ENCODE measurements at regions not wholly inside any gene's neighbourhood (a gene's known extent, or its start where the extent isn't known, plus 50 kb on each side); places are given as distances from the start of the nearest gene placed in this dataset.

- Histone ChIP-seq H3K4me3 (ENCODE audit: low read length) (no peak overlapping the region), H3K4me1 (ENCODE audit: insufficient read depth, low read length) (peaks cover 8% of the 10 kb centered on the region), H3K27me3 (ENCODE audit: insufficient read depth, low read length) (no peaks in the 10 kb centered on the region), H3K9me3 (ENCODE audit: low read length) (no peaks in the 10 kb centered on the region), H2AFZ (ENCODE audit: low read depth, low read length) (no peak overlapping the region), H3K36me3 (ENCODE audit: insufficient read depth, low read length) (no peaks in the 10 kb centered on the region)
Measured at GRCh38 chr4:13833171-13833804, 205.8 kb upstream of the BOD1L1 start.

- H2AFZ ChIP-seq (ENCODE audit: low read depth, low read length) = no peak overlapping the region
- no peaks in the 10 kb centered on the region for H3K27me3 ChIP-seq (ENCODE audit: insufficient read depth, low read length)
- no peaks in the 10 kb centered on the region for H3K36me3 ChIP-seq (ENCODE audit: insufficient read depth, low read length)
- peaks cover 19% of the 10 kb centered on the region for H3K4me1 ChIP-seq (ENCODE audit: insufficient read depth, low read length)
- H3K9me3 ChIP-seq (ENCODE audit: low read length) = peaks cover 3% of the 10 kb centered on the region
- H3K4me3 ChIP-seq (ENCODE audit: low read length) = no peak overlapping the region
Measured at GRCh38 chr4:13836946-13837912, 209.7 kb upstream of the BOD1L1 start.

DNA sequence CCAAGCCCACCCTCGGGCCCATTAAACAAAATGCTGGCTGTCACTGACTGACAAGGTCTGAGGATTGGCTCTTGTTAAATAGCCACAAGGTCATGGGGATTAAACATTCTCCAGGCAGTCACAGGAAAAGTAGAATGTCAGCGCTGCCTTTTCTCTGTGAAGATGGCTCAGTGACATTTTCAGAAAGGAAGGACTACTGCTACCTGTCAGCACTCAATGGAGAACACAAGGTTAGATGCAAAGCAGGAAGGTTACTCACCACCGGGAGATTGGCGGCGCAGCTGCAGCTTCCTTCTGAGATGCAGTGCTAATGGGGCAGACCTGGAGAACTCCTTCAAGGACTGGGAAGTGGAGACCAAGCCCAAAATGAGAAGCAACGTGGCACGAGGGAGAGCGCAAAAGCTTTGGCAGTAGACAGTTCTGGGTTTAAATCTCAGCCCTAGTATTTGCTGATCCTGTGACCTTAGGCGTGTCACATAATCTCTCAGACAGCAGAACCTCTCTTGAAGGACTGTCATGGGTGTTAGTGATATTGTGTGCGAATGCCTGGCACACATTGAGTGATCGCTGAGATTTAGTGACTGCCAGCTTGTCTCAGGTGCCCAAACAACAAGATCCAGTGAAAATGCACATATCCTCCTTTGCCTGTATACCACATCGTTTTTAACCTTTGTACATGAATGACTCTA, 213.1 kb upstream of the BOD1L1 start:
- H3K36me3 ChIP-seq (ENCODE audit: insufficient read depth, low read length) = no peaks in the 10 kb centered on the region
- H3K4me1 ChIP-seq (ENCODE audit: insufficient read depth, low read length) = peaks cover 23% of the 10 kb centered on the region
- H3K4me3 ChIP-seq (ENCODE audit: low read length) = no peak overlapping the region
- peaks cover 3% of the 10 kb centered on the region for H3K9me3 ChIP-seq (ENCODE audit: low read length)
- H3K27me3 ChIP-seq (ENCODE audit: insufficient read depth, low read length) = no peaks in the 10 kb centered on the region
- no peak overlapping the region for H2AFZ ChIP-seq (ENCODE audit: low read depth, low read length)

GRCh38 chr4:13844740-13845139, 217.2 kb upstream of the BOD1L1 start:
- Histone ChIP-seq H3K4me3 (ENCODE audit: low read length) (no peak overlapping the region), H2AFZ (ENCODE audit: low read depth, low read length) (no peak overlapping the region), H3K36me3 (ENCODE audit: insufficient read depth, low read length) (no peaks in the 10 kb centered on the region), H3K9me3 (ENCODE audit: low read length) (peaks cover 2% of the 10 kb centered on the region), H3K4me1 (ENCODE audit: insufficient read depth, low read length) (peaks cover 27% of the 10 kb centered on the region), H3K27me3 (ENCODE audit: insufficient read depth, low read length) (no peaks in the 10 kb centered on the region)

DNA sequence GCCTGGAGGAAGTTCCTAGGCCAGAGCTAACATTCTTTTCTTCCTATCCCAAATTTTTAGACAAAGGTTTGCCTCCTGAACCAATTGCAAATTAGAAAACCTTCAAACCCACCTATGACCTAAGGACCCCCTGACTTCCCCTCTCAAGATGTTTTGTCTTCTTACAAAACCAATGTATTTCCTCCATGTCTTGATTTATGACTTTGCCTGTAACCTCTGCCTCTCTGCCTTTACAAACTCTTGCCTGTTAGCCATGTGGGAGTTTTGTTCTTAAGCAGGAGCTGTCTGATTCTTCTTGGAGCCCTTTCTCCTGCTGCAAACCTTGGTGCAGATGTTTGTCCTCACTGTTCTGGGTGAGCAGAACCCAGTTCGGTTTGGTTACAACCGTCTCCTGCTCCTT, 222.3 kb upstream of the BOD1L1 start:
- peaks cover 13% of the 10 kb centered on the region for H3K4me1 ChIP-seq (ENCODE audit: insufficient read depth, low read length)
- no peak overlapping the region for H3K4me3 ChIP-seq (ENCODE audit: low read length)
- H2AFZ ChIP-seq (ENCODE audit: low read depth, low read length) = no peak overlapping the region
- H3K36me3 ChIP-seq (ENCODE audit: insufficient read depth, low read length) = no peaks in the 10 kb centered on the region
- H3K9me3 ChIP-seq (ENCODE audit: low read length) = peaks cover 2% of the 10 kb centered on the region
- H3K27me3 ChIP-seq (ENCODE audit: insufficient read depth, low read length) = no peaks in the 10 kb centered on the region

DNA sequence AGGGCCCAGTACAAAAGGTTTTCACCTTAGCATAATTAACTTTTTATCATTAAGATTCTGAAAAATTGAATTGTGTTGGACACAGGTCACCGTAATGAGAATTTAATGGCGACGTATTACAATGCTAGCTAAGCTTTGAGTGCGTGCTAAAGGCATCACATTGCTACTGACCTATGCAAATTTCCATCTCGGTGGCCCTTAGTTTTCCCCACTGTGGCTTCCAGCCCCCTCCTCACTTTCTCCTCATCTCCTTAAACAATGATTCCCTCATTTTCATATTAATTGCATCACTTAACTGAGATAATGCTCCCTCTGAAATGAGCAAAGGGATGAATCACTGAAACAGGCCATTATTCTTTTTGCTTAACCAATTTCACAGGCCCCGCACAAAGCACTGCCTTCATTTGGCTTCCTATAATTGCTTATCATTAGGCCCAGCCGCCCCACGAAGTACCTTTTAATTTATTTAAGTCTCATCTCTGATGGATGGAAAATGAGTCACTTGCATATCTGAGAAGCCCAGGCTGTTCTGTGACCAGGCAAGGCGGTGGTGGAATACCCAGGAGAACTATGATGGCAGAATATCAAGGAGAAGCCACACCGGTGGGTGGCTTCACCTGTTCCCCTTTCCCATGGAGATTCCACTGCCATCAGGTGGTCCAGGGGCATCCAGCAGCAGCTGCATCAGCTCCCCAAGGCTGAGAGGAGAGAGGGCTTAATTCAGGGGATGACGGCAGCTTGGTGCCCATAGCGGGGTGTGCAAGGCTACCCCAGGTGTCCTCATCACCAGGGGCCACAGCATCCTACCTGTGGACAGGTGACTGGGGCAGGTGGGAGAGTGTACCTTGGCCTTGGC, 223.8 kb upstream of the BOD1L1 start:
- no peaks in the 10 kb centered on the region for H3K27me3 ChIP-seq (ENCODE audit: insufficient read depth, low read length)
- H3K4me1 ChIP-seq (ENCODE audit: insufficient read depth, low read length) = no peaks in the 10 kb centered on the region
- H3K4me3 ChIP-seq (ENCODE audit: low read length) = no peak overlapping the region
- H3K36me3 ChIP-seq (ENCODE audit: insufficient read depth, low read length) = no peaks in the 10 kb centered on the region
- H2AFZ ChIP-seq (ENCODE audit: low read depth, low read length) = no peak overlapping the region
- peaks cover 2% of the 10 kb centered on the region for H3K9me3 ChIP-seq (ENCODE audit: low read length)

DNA sequence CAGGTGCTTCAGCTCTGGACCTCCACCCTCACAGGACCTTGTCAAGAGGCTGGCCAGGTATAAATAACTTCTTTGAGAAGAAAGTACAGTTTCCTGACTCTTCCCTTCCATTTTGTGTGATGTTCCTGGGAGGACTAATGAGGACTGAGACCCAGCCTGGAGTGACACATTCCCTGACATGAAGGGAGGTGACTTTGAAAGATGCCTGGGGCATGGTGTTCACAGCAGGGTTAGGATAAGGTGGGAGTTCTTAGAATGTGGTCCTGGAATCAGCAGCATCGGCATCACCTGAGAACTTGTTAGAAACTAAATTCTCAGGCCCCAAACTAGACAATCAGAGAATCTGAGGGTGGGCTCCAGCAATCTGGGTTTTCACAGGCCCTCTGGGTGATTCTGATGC, 224.9 kb upstream of the BOD1L1 start:
- H3K9me3 ChIP-seq (ENCODE audit: low read length) = peaks cover 2% of the 10 kb centered on the region
- no peaks in the 10 kb centered on the region for H3K36me3 ChIP-seq (ENCODE audit: insufficient read depth, low read length)
- no peak overlapping the region for H3K4me3 ChIP-seq (ENCODE audit: low read length)
- H3K27me3 ChIP-seq (ENCODE audit: insufficient read depth, low read length) = no peaks in the 10 kb centered on the region
- no peaks in the 10 kb centered on the region for H3K4me1 ChIP-seq (ENCODE audit: insufficient read depth, low read length)
- no peak overlapping the region for H2AFZ ChIP-seq (ENCODE audit: low read depth, low read length)

GRCh38 chr4:13856387-13856786, 228.9 kb upstream of the BOD1L1 start:
- Histone ChIP-seq H3K36me3 (ENCODE audit: insufficient read depth, low read length) (no peaks in the 10 kb centered on the region), H3K27me3 (ENCODE audit: insufficient read depth, low read length) (no peaks in the 10 kb centered on the region), H2AFZ (ENCODE audit: low read depth, low read length) (no peak overlapping the region), H3K9me3 (ENCODE audit: low read length) (no peaks in the 10 kb centered on the region), H3K4me1 (ENCODE audit: insufficient read depth, low read length) (peaks cover 15% of the 10 kb centered on the region), H3K4me3 (ENCODE audit: low read length) (no peak overlapping the region)

DNA sequence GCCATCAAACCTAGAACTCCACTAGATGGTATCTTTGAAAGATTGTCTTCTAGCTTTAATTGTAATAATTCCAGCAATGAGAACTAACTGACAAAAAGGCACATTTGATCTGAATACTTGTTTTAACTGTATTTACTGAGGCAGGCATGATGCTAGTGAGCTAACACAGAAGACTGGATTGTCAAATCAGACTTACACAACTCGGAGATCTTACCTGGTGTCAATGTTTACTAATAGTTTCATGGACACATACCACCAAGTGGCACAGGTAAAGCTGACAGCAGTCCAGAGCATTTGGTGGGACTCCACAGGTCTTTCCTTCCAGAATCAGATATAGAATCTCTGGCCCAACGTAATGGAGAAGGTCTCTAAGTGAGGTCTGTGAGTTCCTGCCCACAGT, 229.9 kb upstream of the BOD1L1 start:
- Histone ChIP-seq H3K36me3 (ENCODE audit: insufficient read depth, low read length) (no peaks in the 10 kb centered on the region), H3K9me3 (ENCODE audit: low read length) (no peaks in the 10 kb centered on the region), H3K4me3 (ENCODE audit: low read length) (no peak overlapping the region), H2AFZ (ENCODE audit: low read depth, low read length) (no peak overlapping the region), H3K4me1 (ENCODE audit: insufficient read depth, low read length) (peaks cover 15% of the 10 kb centered on the region), H3K27me3 (ENCODE audit: insufficient read depth, low read length) (no peaks in the 10 kb centered on the region)

DNA sequence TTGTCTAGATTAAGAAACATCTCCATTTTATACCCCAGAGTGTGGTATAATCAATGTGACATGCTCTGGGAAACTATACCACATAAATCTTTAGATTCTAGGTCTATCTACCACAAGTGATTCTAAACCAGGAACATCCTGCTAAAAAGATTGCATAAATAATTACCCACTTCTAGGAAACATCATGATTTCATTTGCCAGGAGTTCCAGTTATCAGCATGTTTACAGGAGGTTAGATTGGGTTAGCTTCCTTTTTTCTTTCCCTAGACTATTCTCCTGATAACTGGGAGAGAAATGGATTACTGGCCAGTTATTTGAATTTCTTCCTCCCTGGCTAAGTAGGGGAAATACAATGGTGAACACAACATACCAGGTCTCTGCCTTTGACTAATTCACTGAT, 230.3 kb upstream of the BOD1L1 start:
- no peaks in the 10 kb centered on the region for H3K36me3 ChIP-seq (ENCODE audit: insufficient read depth, low read length)
- no peak overlapping the region for H3K4me3 ChIP-seq (ENCODE audit: low read length)
- H2AFZ ChIP-seq (ENCODE audit: low read depth, low read length) = no peak overlapping the region
- H3K4me1 ChIP-seq (ENCODE audit: insufficient read depth, low read length) = peaks cover 15% of the 10 kb centered on the region
- no peaks in the 10 kb centered on the region for H3K27me3 ChIP-seq (ENCODE audit: insufficient read depth, low read length)
- no peaks in the 10 kb centered on the region for H3K9me3 ChIP-seq (ENCODE audit: low read length)

DNA sequence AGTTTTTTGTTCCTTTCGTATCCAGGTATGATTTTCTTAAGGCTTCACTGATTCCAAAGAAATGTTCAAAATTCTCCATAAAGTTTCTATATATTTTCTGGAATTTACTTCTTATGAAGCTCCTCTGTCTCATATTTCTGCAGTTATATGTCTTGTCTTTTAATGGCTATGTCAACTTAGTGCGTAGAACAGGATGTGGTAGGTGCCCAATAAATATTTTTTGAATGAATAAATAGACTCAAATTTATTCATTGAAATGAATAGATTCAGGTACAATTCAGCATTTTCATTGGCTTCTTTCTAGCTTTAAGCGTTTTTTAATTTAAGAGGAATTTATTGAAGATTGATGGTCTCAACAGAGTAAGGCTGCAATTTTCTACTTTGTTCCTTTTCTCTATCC, 231.9 kb upstream of the BOD1L1 start:
- Histone ChIP-seq H3K4me3 (ENCODE audit: low read length) (no peak overlapping the region), H3K27me3 (ENCODE audit: insufficient read depth, low read length) (no peaks in the 10 kb centered on the region)

GRCh38 chr4:13860126-13860525, 232.6 kb upstream of the BOD1L1 start:
- Histone ChIP-seq H2AFZ (ENCODE audit: low read depth, low read length) (no peak overlapping the region), H3K9me3 (ENCODE audit: low read length) (no peaks in the 10 kb centered on the region), H3K27me3 (ENCODE audit: insufficient read depth, low read length) (no peaks in the 10 kb centered on the region), H3K4me3 (ENCODE audit: low read length) (no peak overlapping the region), H3K4me1 (ENCODE audit: insufficient read depth, low read length) (peaks cover 15% of the 10 kb centered on the region), H3K36me3 (ENCODE audit: insufficient read depth, low read length) (no peaks in the 10 kb centered on the region)

More for the DNA sequence above, 231.9 kb upstream of the BOD1L1 start:
- H3K36me3 ChIP-seq (ENCODE audit: insufficient read depth, low read length) = no peaks in the 10 kb centered on the region
- H3K9me3 ChIP-seq (ENCODE audit: low read length) = no peaks in the 10 kb centered on the region
- H2AFZ ChIP-seq (ENCODE audit: low read depth, low read length) = no peak overlapping the region
- peaks cover 15% of the 10 kb centered on the region for H3K4me1 ChIP-seq (ENCODE audit: insufficient read depth, low read length)

All from neuron (in vitro differentiated cells).